Neural progenitor cell (in vitro differentiated cells): ENCODE measurements at regions not wholly inside any gene's neighbourhood (a gene's known extent, or its start where the extent isn't known, plus 50 kb on each side); places are given as distances from the start of the nearest gene placed in this dataset.
A peak's percentile ranks its signal among the peaks of the same experiment; 100 is the strongest.

ENCODE experiments used
- DNase-seq: peaks from one replicate; pipeline ENCODE4 v3.0.0-alpha.2; 2016; ENCODE audit warnings: low spot score
- H2AFZ ChIP-seq: fragments of 200-600 bp; sonication (generic); replicated peaks from 2 replicates; pipeline ENCODE4 v1.6.1; 2016; ENCODE audit warnings: antibody characterized with exemption
- H3F3A ChIP-seq: fragments of 200-600 bp; sonication (generic); 2 replicates; pipeline ENCODE4 v1.6.1; 2016; ENCODE audit warnings: antibody characterized with exemption, low read depth
- H3K27ac ChIP-seq: fragments of 200-600 bp; sonication (generic); 2 replicates; pipeline ENCODE4 v1.5.1; 2016; ENCODE audit warnings: mild to moderate bottlenecking
- H3K27me3 ChIP-seq: fragments of 200-600 bp; sonication (generic); 2 replicates; pipeline ENCODE4 v1.6.1; 2016; ENCODE audit warnings: mild to moderate bottlenecking, moderate library complexity
- H3K36me3 ChIP-seq: fragments of 200-600 bp; sonication (generic); 2 replicates; pipeline ENCODE4 v1.5.1; 2016
- H3K4me1 ChIP-seq: fragments of 200-600 bp; sonication (generic); 2 replicates; pipeline ENCODE4 v1.6.1; 2016; ENCODE audit warnings: mixed run types
- H3K4me2 ChIP-seq: fragments of 200-600 bp; sonication (generic); 2 replicates; pipeline ENCODE4 v1.6.1; 2016
- H3K4me3 ChIP-seq: fragments of 200-600 bp; sonication (generic); 2 replicates; pipeline ENCODE4 v1.5.1; 2016
- H3K79me2 ChIP-seq: fragments of 200-600 bp; sonication (generic); 2 replicates; pipeline ENCODE4 v1.6.1; 2016; ENCODE audit warnings: low read depth
- H3K9ac ChIP-seq: fragments of 200-600 bp; sonication (generic); 2 replicates; pipeline ENCODE4 v1.6.1; 2016
- H3K9me3 ChIP-seq: fragments of 200-600 bp; sonication (generic); 2 replicates; pipeline ENCODE4 v1.5.1; 2016; ENCODE audit warnings: low read depth
- H4K20me1 ChIP-seq: fragments of 200-600 bp; sonication (generic); 2 replicates; pipeline ENCODE4 v1.6.1; 2016; ENCODE audit warnings: low read depth
- H3K27ac Mint-ChIP-seq: 3 replicates; pipeline ENCODE4 v1.8.0; 2021; ENCODE audit warnings: mixed read lengths
- H3K27me3 Mint-ChIP-seq: 2 replicates; pipeline ENCODE4 v1.8.0; 2022; ENCODE audit warnings: low read depth, mild to moderate bottlenecking, inconsistent platforms, moderate library complexity, mixed read lengths; ENCODE audit not compliant: insufficient read depth
- H3K36me3 Mint-ChIP-seq: 3 replicates; pipeline ENCODE4 v1.8.0; 2021; ENCODE audit warnings: mixed read lengths
- H3K4me1 Mint-ChIP-seq: 3 replicates; pipeline ENCODE4 v1.8.0; 2021; ENCODE audit warnings: mixed read lengths
- H3K4me3 Mint-ChIP-seq: 3 replicates; pipeline ENCODE4 v1.8.0; 2021; ENCODE audit warnings: mild to moderate bottlenecking, moderate library complexity, mixed read lengths
- H3K9me3 Mint-ChIP-seq: 3 replicates; pipeline ENCODE4 v1.8.0; 2020; ENCODE audit warnings: mixed read lengths
- CTCF ChIP-seq: fragments of 200-600 bp; sonication (generic); IDR thresholded peaks from 2 replicates; pipeline ENCODE4 v1.5.1; 2017; ENCODE audit warnings: antibody characterized with exemption, mild to moderate bottlenecking
- EZH2 ChIP-seq: fragments of 200-600 bp; sonication (generic); IDR thresholded peaks from 2 replicates; pipeline ENCODE4 v1.6.1; 2017; ENCODE audit warnings: antibody characterized with exemption, mild to moderate bottlenecking, moderate library complexity
- EZH2phosphoT487 ChIP-seq: fragments of 200-600 bp; sonication (generic); IDR thresholded peaks from 2 replicates; pipeline ENCODE4 v1.6.1; 2017; ENCODE audit warnings: antibody characterized with exemption

- Histone ChIP-seq H2AFZ (no peak overlapping the region), H3K9me3 (no peaks in the 10 kb centered on the region), H3K79me2 (no peaks in the 10 kb centered on the region), H3K4me1 (no peaks in the 10 kb centered on the region), H4K20me1 (no peaks in the 10 kb centered on the region), H3K4me2 (no peak overlapping the region), H3F3A (no peaks in the 10 kb centered on the region), H3K4me3 (no peak overlapping the region), H3K27ac (no peak overlapping the region), H3K27me3 (no peaks in the 10 kb centered on the region), H3K9ac (no peak overlapping the region), H3K36me3 (no peaks in the 10 kb centered on the region)
- H3K27ac Mint-ChIP-seq = no peak overlapping the region
- peaks cover 16% of the 10 kb centered on the region for H3K4me1 Mint-ChIP-seq
- H3K4me3 Mint-ChIP-seq = no peak overlapping the region
- no peaks in the 10 kb centered on the region for H3K27me3 Mint-ChIP-seq
- DNase-seq = no peak
- no peaks in the 10 kb centered on the region for H3K9me3 Mint-ChIP-seq
- no peaks in the 10 kb centered on the region for H3K36me3 Mint-ChIP-seq
- TF ChIP-seq EZH2 (no peak), CTCF (no peak), EZH2phosphoT487 (no peak)
Observed at GRCh38 chr1:163927493-163927892, 605.7 kb downstream of the NUF2 start.

- no peaks in the 10 kb centered on the region for H3K9me3 Mint-ChIP-seq
- no peak for DNase-seq
- H3K4me1 ChIP-seq = no peaks in the 10 kb centered on the region
- H3K4me1 Mint-ChIP-seq = peaks cover 16% of the 10 kb centered on the region
- H4K20me1 ChIP-seq = no peaks in the 10 kb centered on the region
- no peaks in the 10 kb centered on the region for H3K79me2 ChIP-seq
- H3K4me2 ChIP-seq = no peak overlapping the region
- H3K27me3 Mint-ChIP-seq = no peaks in the 10 kb centered on the region
- no peak overlapping the region for H3K27ac Mint-ChIP-seq
- no peak overlapping the region for H3K9ac ChIP-seq
- peak overlapping the region; percentile 66 for H2AFZ ChIP-seq
- H3F3A ChIP-seq = no peaks in the 10 kb centered on the region
- H3K27me3 ChIP-seq = no peaks in the 10 kb centered on the region
- H3K27ac ChIP-seq = no peak overlapping the region
- no peak for TF ChIP-seq CTCF
- TF ChIP-seq EZH2phosphoT487 = no peak
- no peak for TF ChIP-seq EZH2
- H3K4me3 Mint-ChIP-seq = no peak overlapping the region
- no peaks in the 10 kb centered on the region for H3K9me3 ChIP-seq
- H3K36me3 ChIP-seq = no peaks in the 10 kb centered on the region
- no peak overlapping the region for H3K4me3 ChIP-seq
- no peaks in the 10 kb centered on the region for H3K36me3 Mint-ChIP-seq
Observed at GRCh38 chr1:163928069-163928468, 606.3 kb downstream of the NUF2 start.

- H3F3A ChIP-seq = no peaks in the 10 kb centered on the region
- H3K4me1 Mint-ChIP-seq = peaks cover 16% of the 10 kb centered on the region
- H3K27ac ChIP-seq = no peak overlapping the region
- no peak for DNase-seq
- H3K36me3 Mint-ChIP-seq = no peaks in the 10 kb centered on the region
- H3K9me3 Mint-ChIP-seq = no peaks in the 10 kb centered on the region
- no peaks in the 10 kb centered on the region for H3K27me3 ChIP-seq
- no peak overlapping the region for H3K4me2 ChIP-seq
- peak overlapping the region; percentile 16 for H3K27ac Mint-ChIP-seq
- no peaks in the 10 kb centered on the region for H3K36me3 ChIP-seq
- TF ChIP-seq EZH2 = no peak
- H3K79me2 ChIP-seq = no peaks in the 10 kb centered on the region
- no peak overlapping the region for H2AFZ ChIP-seq
- H3K9me3 ChIP-seq = no peaks in the 10 kb centered on the region
- no peak overlapping the region for H3K9ac ChIP-seq
- no peaks in the 10 kb centered on the region for H3K27me3 Mint-ChIP-seq
- H3K4me1 ChIP-seq = no peaks in the 10 kb centered on the region
- no peak overlapping the region for H3K4me3 Mint-ChIP-seq
- no peaks in the 10 kb centered on the region for H4K20me1 ChIP-seq
- H3K4me3 ChIP-seq = no peak overlapping the region
Observed at GRCh38 chr1:163928651-163929050, 606.9 kb downstream of the NUF2 start.

GRCh38 chr1:163932901-163933300, 611.1 kb downstream of the NUF2 start:
- Histone ChIP-seq H3K36me3 (no peaks in the 10 kb centered on the region), H3K27me3 (no peaks in the 10 kb centered on the region), H3K9me3 (no peaks in the 10 kb centered on the region), H3K9ac (no peak overlapping the region), H3K4me2 (no peak overlapping the region), H3K4me3 (no peak overlapping the region), H3K27ac (no peak overlapping the region), H3F3A (no peaks in the 10 kb centered on the region), H3K4me1 (no peaks in the 10 kb centered on the region), H2AFZ (no peak overlapping the region), H4K20me1 (no peaks in the 10 kb centered on the region), H3K79me2 (no peaks in the 10 kb centered on the region)
- Mint-ChIP-seq H3K9me3 (no peaks in the 10 kb centered on the region), H3K27ac (no peak overlapping the region), H3K27me3 (no peaks in the 10 kb centered on the region), H3K36me3 (no peaks in the 10 kb centered on the region), H3K4me1 (peaks cover 12% of the 10 kb centered on the region), H3K4me3 (no peak overlapping the region)
- DNase-seq = no peak
- TF ChIP-seq EZH2 = no peak
- TF ChIP-seq EZH2phosphoT487 = no peak
- no peak for TF ChIP-seq CTCF
